ENCODE measurements at regions not wholly inside any gene's neighbourhood (a gene's known extent, or its start where the extent isn't known, plus 50 kb on each side); places are given as distances from the start of the nearest gene placed in this dataset.

DNA sequence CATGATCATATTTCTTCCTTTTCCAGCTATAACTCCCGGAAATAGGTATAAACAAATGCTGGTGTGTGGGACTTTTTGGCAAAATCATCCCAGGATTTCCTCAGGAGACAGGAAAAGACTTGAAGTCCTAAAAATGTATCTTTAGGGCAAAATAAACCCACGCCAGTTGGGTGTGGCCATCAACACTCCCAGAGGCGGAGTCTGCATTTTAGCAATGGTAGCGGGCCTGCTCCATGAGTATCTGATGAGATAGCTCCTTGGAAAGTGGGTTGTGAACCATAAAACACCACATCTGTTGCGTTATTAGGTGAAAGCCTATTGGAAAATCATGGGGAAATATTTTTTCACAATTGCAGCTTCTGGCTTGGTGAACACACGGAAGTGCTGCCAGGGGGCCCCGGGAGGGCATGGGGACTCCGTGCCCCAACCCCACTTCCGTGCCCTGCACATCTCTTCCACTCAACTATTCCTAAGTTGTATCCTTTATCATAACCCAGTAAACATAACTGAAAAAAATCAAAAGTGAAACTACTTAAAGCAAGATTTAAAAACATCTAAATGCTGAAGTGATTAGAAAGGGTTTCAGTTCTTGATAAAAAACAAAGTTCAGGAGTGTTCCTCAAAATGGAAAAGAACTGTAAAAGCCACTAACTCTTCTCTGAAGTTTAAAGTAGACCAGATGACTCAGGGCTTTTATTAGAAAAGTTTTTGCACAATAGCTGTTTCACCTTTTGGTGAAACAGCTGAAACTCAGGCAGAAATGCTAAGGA lies 111.2 kb downstream of the LRRC70 start:
- intact Hi-C loops (cut with DNase I; ENCODE audit: low total_unique reads) = no loop called here
- TF ChIP-seq POLR2A (IDR thresholded peaks at IDR 0.05) = no peak
- TF ChIP-seq, protein P1, sequence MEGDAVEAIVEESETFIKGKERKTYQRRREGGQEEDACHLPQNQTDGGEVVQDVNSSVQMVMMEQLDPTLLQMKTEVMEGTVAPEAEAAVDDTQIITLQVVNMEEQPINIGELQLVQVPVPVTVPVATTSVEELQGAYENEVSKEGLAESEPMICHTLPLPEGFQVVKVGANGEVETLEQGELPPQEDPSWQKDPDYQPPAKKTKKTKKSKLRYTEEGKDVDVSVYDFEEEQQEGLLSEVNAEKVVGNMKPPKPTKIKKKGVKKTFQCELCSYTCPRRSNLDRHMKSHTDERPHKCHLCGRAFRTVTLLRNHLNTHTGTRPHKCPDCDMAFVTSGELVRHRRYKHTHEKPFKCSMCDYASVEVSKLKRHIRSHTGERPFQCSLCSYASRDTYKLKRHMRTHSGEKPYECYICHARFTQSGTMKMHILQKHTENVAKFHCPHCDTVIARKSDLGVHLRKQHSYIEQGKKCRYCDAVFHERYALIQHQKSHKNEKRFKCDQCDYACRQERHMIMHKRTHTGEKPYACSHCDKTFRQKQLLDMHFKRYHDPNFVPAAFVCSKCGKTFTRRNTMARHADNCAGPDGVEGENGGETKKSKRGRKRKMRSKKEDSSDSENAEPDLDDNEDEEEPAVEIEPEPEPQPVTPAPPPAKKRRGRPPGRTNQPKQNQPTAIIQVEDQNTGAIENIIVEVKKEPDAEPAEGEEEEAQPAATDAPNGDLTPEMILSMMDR (IDR thresholded peaks at IDR 0.05) = no peak
- no peak overlapping the region for H3K4me3 ChIP-seq (ENCODE audit: low read depth, poor library complexity, severe bottlenecking)
- 42 to 43% methylated on average over 9 of the region's 9 CpGs for WGBS, 2 donors
- no peak for DNase-seq (ENCODE audit: low spot score in 2 of 2)

DNA sequence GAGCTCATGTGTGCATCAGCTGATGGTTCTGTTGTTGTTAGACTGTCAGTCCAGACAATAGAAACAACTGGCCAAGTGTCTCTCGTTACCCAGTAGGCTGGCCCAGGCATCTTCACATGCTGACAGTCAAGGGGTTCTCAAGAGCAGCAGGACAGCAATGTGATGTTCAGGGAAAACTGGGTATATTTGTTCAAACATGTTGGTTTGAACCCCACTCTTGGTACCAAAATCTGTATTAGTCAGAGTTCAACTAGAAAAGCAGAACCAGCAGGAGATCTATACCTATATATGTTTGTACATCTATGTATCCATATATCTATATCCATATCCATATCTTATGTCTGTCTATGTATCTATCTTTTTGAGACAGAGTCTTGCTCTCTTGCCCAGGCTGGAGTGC lies 108.1 kb downstream of the LRRC70 start:
- intact Hi-C loops (cut with DNase I; ENCODE audit: low total_unique reads) = no loop called here
- 90 to 94% methylated on average over 1 of the region's 1 CpG for WGBS, 2 donors

DNA sequence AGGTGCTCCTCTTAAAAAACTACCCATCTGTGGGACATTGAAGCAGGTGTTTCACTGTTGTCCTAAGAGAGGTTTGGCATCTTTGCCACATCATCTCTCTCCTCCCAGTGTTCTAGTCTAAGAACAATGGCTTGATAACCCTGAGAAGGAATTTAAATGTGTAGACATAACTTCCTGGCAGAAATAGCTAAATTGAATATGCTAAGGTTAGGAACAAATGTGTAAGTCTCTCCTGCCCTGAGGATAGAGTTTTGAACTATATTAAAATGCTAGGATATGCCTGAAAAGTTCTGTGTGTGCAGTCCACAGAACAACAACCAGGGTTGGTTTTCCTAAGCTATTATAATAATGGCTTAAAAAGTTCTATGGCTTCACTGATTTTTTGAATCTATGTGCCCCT lies 106.6 kb downstream of the LRRC70 start:
- DNase-seq (ENCODE audit: low spot score in 2 of 2) = no peak
- H3K4me3 ChIP-seq (ENCODE audit: low read depth, poor library complexity, severe bottlenecking) = no peak overlapping the region
- intact Hi-C loops (cut with DNase I; ENCODE audit: low total_unique reads) = no loop called here
- no peak for TF ChIP-seq POLR2A (IDR thresholded peaks at IDR 0.05)
- TF ChIP-seq, protein P1 (IDR thresholded peaks at IDR 0.05) = no peak

More for the DNA sequence above, 108.1 kb downstream of the LRRC70 start:
- H3K4me3 ChIP-seq (ENCODE audit: low read depth, poor library complexity, severe bottlenecking) = no peak overlapping the region
- no peak for DNase-seq (ENCODE audit: low spot score in 2 of 2)
- TF ChIP-seq, protein P1 (IDR thresholded peaks at IDR 0.05) = no peak
- no peak for TF ChIP-seq POLR2A (IDR thresholded peaks at IDR 0.05)

DNA sequence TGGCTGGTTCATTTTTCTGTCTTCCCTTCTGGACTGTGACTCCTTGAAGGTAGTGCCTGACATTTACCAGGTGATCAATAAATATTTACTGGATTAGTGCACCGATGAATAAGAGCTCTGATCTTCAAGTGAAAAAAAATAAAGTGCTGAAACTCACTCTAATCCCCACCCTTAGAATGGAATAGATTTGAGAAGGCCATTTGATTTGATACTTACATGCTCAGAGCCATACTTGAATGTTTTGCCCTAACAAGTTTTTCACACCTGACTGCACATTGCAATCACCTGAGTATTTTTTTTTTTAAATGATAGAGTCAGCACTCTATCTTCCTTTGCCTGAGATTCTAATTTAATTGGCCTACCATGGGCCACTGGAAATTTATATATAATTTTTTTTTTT lies 105.7 kb downstream of the LRRC70 start:
- intact Hi-C loops (cut with DNase I; ENCODE audit: low total_unique reads) = no loop called here
- no peak for TF ChIP-seq POLR2A (IDR thresholded peaks at IDR 0.05)
- TF ChIP-seq, protein P1 (IDR thresholded peaks at IDR 0.05) = no peak
- no peak overlapping the region for H3K4me3 ChIP-seq (ENCODE audit: low read depth, poor library complexity, severe bottlenecking)

DNA sequence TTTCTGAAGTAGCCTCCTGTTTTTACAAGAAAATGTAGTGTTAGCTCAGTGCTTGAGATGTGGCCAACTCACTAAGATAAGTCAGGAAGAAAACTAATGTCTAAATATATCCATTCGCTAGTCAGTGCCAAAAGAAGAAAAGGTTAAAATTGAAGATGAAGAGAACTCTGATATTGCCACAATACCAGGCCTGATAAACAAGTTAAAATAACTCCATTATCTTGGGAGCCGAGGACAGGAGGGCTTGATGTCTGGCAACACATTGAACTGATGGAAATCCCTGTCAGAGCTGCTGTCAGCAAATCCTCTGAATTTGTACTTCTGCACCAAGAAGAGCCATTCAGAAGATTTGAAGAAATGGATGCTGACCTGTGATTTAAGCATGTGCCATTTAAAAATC lies 103.4 kb downstream of the LRRC70 start:
- intact Hi-C loops (cut with DNase I; ENCODE audit: low total_unique reads) = no loop called here
- DNase-seq (ENCODE audit: low spot score in 2 of 2) = no peak
- H3K4me3 ChIP-seq (ENCODE audit: low read depth, poor library complexity, severe bottlenecking) = no peak overlapping the region
- TF ChIP-seq, protein P1 (IDR thresholded peaks at IDR 0.05) = no peak
- no peak for TF ChIP-seq POLR2A (IDR thresholded peaks at IDR 0.05)
- WGBS, 2 donors = 81 to 84% methylated on average over 2 of the region's 2 CpGs

More for the DNA sequence above, 105.7 kb downstream of the LRRC70 start:
- DNase-seq (ENCODE audit: low spot score in 2 of 2) = no peak
- 36 to 39% methylated on average over 1 of the region's 1 CpG for WGBS, 2 donors

All from lower leg skin (tissue), 4 donors.